ENCODE measurements at regions not wholly inside any gene's neighbourhood (a gene's known extent, or its start where the extent isn't known, plus 50 kb on each side); places are given as distances from the start of the nearest gene placed in this dataset.

DNA sequence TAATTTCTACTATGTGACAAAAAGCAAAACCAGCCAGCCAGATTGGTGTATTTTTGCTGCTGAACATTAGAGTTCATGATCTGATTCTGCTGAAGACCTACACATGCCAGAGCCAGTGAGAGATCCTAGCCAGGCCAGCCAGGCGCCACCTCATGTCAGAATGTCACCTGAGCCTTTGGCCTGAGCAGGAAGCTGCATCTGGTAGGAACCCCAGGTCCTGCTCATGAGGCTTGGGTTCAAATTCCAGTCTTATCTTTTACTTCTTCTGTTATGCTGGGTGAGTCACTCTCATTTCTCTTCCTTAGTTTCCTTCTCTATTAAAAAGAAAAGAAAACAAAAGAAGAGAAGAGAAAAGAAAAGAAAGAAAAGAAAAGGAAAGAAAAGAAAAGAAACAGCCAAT, 585.1 kb upstream of the CDH5 start:
- TF ChIP-seq, protein P1, sequence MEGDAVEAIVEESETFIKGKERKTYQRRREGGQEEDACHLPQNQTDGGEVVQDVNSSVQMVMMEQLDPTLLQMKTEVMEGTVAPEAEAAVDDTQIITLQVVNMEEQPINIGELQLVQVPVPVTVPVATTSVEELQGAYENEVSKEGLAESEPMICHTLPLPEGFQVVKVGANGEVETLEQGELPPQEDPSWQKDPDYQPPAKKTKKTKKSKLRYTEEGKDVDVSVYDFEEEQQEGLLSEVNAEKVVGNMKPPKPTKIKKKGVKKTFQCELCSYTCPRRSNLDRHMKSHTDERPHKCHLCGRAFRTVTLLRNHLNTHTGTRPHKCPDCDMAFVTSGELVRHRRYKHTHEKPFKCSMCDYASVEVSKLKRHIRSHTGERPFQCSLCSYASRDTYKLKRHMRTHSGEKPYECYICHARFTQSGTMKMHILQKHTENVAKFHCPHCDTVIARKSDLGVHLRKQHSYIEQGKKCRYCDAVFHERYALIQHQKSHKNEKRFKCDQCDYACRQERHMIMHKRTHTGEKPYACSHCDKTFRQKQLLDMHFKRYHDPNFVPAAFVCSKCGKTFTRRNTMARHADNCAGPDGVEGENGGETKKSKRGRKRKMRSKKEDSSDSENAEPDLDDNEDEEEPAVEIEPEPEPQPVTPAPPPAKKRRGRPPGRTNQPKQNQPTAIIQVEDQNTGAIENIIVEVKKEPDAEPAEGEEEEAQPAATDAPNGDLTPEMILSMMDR (conservative IDR thresholded peaks at IDR 0.05 in 1 of 2, IDR thresholded peaks at IDR 0.05 in 1 of 2; ENCODE audit: low read depth in 1 of 2, low read length in 2 of 2), result no peak
- TF ChIP-seq EZH2 (IDR thresholded peaks at IDR 0.05; ENCODE audit: low read length, missing control alignments), result no peak
